Heart right ventricle (tissue), 16 donors: ENCODE measurements at regions not wholly inside any gene's neighbourhood (a gene's known extent, or its start where the extent isn't known, plus 50 kb on each side); places are given as distances from the start of the nearest gene placed in this dataset.
"Not testable (repeated sequence)": the region's sequence is repeated elsewhere in the genome, so short reads cannot be mapped to it uniquely, and the experiment has no call there.

Experiments used
- ATAC-seq, 8 donors: fragments of 200-7000 bp; cut with Tn5 transposase; one replicate each; pipeline ENCODE4 v1.9.1; 2020; ENCODE audit warnings: mild to moderate bottlenecking in 8 of 8, moderate library complexity in 8 of 8, moderate number of reproducible peaks in 1 of 8
- DNase-seq, 2 donors: peaks; one replicate each; pipeline ENCODE4 v3.0.0-alpha.2; 2020
- H3K27ac ChIP-seq, 10 donors: fragments of 200-600 bp; sonication (generic) in 2 of 10; one replicate each; pipeline versions ENCODE4 v1.5.0 to v1.8.0; 2020 to 2022; ENCODE audit warnings: mild to moderate bottlenecking in 3 of 10
- H3K27me3 ChIP-seq, 7 donors: fragments of 200-600 bp; one replicate each; pipeline ENCODE4 v1.8.0; 2021 to 2022; ENCODE audit warnings: mild to moderate bottlenecking in 2 of 7
- H3K36me3 ChIP-seq, 9 donors: fragments of 200-600 bp; sonication (generic) in 1 of 9; one replicate each; pipeline versions ENCODE4 v1.5.0 to v1.8.0; 2020 to 2022; ENCODE audit warnings: mild to moderate bottlenecking in 2 of 9
- H3K4me1 ChIP-seq, 9 donors: fragments of 200-600 bp; sonication (generic) in 1 of 9; one replicate each; pipeline versions ENCODE4 v1.5.0 to v1.8.0; 2020 to 2022; ENCODE audit warnings: mild to moderate bottlenecking in 4 of 9
- H3K4me3 ChIP-seq, 10 donors: fragments of 200-600 bp; sonication (generic) in 2 of 10; one replicate each; pipeline versions ENCODE4 v1.5.0 to v1.8.0; 2020 to 2022; ENCODE audit warnings: mild to moderate bottlenecking in 7 of 10, moderate library complexity in 2 of 10
- H3K9me3 ChIP-seq, 11 donors: fragments of 200-600 bp in 10 of 11; sonication (generic) in 2 of 11; one replicate each; pipeline versions ENCODE4 v1.5.0 to v1.8.0; 2013 to 2022; ENCODE audit warnings: mild to moderate bottlenecking in 2 of 11, control low read depth in 1 of 11, moderate library complexity in 1 of 11
- CTCF ChIP-seq, 9 donors: fragments of 200-600 bp; sonication (generic) in 2 of 9; IDR thresholded peaks; one replicate each; pipeline versions ENCODE4 v1.5.0 to v1.8.0; 2021 to 2022; ENCODE audit warnings: antibody characterized with exemption in 9 of 9, mild to moderate bottlenecking in 5 of 9, moderate library complexity in 1 of 9
- WGBS, 2 donors: extraction: QIAGEN DNeasy Blood & Tissue Kit; methylation state at CpG; one replicate each; pipeline ENCODE4 v1.1.7; 2013; ENCODE audit warnings: inconsistent platforms in 1 of 2; 5-methylcytosine and 5-hydroxymethylcytosine counted together
- intact Hi-C, 10 donors: fragments of 100-400 bp; cut with DNase I; formaldehyde crosslinking; loops; one replicate each; pipeline versions ENCODE4 v1.11.1 to v1.14.2; 2022
- donor health status: Arrhythmogenic right ventricular cardiomyopathy.
- donor health status: ischemic (EF 13 %, LVEDD 7.1; RV severe dilation, severe dysfunction).
- donor health status: healthy with polysubstance abuse.
- donor health status: DM: no; HTN: yes; CAD: no.
- donor health status: DM: no; HTN: no; CAD: no.
- donor health status: ischemic (EF 25% LVEDD 6.9; RV normal size, moderate dysfunction).
- donor health status: ischemic (EF 25% LVEDD 5.7; RV mildly dilated, moderate dysfunction).
- donor health status: healthy.
- donor health status: DM: yes; HTN: yes; CAD: no.
- donor health status: Ischemic cardiomyopathy.
- donor health status: ischemic (EF 35%, LVEDD 5.7; RV mildly dilated, moderate dysfunction).
- donor health status: nonischemic (EF 11% LVEDD 7.7; RV severe dilation, severe dysfunction).
- donor health status: DM: yes; HTN: yes; CAD: no.
- donor health status: PGD.
- donor health status: ischemic (EF 29% LVEDD 5.4; RV normal size, mild dysfunction).
- donor health status: nonischemic (EF 23%, LVEDD 6.1; RV moderate dilation, normal function).

- H3K4me1 ChIP-seq, result no peaks in the 10 kb centered on the region
- no peaks in the 10 kb centered on the region for H3K9me3 ChIP-seq
- no peak overlapping the region for H3K27ac ChIP-seq
- DNase-seq (no peak), ATAC-seq (no peak)
- H3K4me3 ChIP-seq, result no peak overlapping the region
- 59 to 74% methylated on average over 1 of the region's 1 CpG for WGBS, 2 donors
- intact Hi-C loops, result no loop called here
- TF ChIP-seq CTCF (IDR thresholded peaks at IDR 0.05), result no peak
- H3K36me3 ChIP-seq, result no peaks in the 10 kb centered on the region
- H3K27me3 ChIP-seq, result peaks cover 0 to 29% (median 9%) of the 10 kb centered on the region in 7 donors
These were observed 235.9 kb downstream of the ANKRD36 start for GRCh38 chr2:97348841-97349240.

- WGBS, 2 donors, result 25 to 36% methylated on average over 3 of the region's 3 CpGs
- intact Hi-C loops, result no loop called here
- Histone ChIP-seq H3K36me3 (no peaks in the 10 kb centered on the region), H3K4me3 (no peak overlapping the region), H3K27me3 (peaks cover 0 to 24% (median 8%) of the 10 kb centered on the region in 7 donors), H3K4me1 (no peaks in the 10 kb centered on the region), H3K27ac (no peak overlapping the region), H3K9me3 (no peaks in the 10 kb centered on the region)
- no peak for TF ChIP-seq CTCF (IDR thresholded peaks at IDR 0.05)
- no peak for DNase-seq
- no peak for ATAC-seq
These were observed 235.3 kb downstream of the ANKRD36 start for GRCh38 chr2:97348265-97348664.

- H3K4me1 ChIP-seq, H3K27ac ChIP-seq, H3K9me3 ChIP-seq, H3K4me3 ChIP-seq, intact Hi-C loops, H3K36me3 ChIP-seq, ATAC-seq, DNase-seq: not testable (repeated sequence)
- WGBS, 2 donors, result no CpG with 5 or more reads among the region's 4 CpGs
- peaks cover 0 to 12% (median 0%) of the 10 kb centered on the region in 7 donors for H3K27me3 ChIP-seq
These were observed 232.0 kb downstream of the ANKRD36 start for GRCh38 chr2:97344937-97345336.

GRCh38 chr2:97333674-97334073, 220.7 kb downstream of the ANKRD36 start:
- no CpG with 5 or more reads among the region's 7 CpGs for WGBS, 2 donors
- DNase-seq, H3K9me3 ChIP-seq, ATAC-seq, H3K4me1 ChIP-seq, H3K36me3 ChIP-seq, H3K27me3 ChIP-seq, intact Hi-C loops, H3K27ac ChIP-seq, H3K4me3 ChIP-seq: not testable (repeated sequence)

- H3K4me1 ChIP-seq, DNase-seq, H3K27ac ChIP-seq, H3K27me3 ChIP-seq, H3K4me3 ChIP-seq, ATAC-seq, H3K9me3 ChIP-seq, H3K36me3 ChIP-seq, intact Hi-C loops: not testable (repeated sequence)
- WGBS, 2 donors, result no CpG with 5 or more reads among the region's 4 CpGs
These were observed 219.2 kb downstream of the ANKRD36 start for GRCh38 chr2:97332184-97332583.

- intact Hi-C loops, H3K9me3 ChIP-seq, ATAC-seq, DNase-seq, H3K36me3 ChIP-seq, H3K27me3 ChIP-seq, H3K27ac ChIP-seq, H3K4me3 ChIP-seq, H3K4me1 ChIP-seq: not testable (repeated sequence)
- no CpG with 5 or more reads among the region's 9 CpGs for WGBS, 2 donors
These were observed 209.2 kb downstream of the ANKRD36 start for GRCh38 chr2:97321936-97322713.

GRCh38 chr2:97315358-97315757, 202.4 kb downstream of the ANKRD36 start:
- intact Hi-C loops, H3K36me3 ChIP-seq, H3K4me3 ChIP-seq, H3K4me1 ChIP-seq, ATAC-seq, H3K27ac ChIP-seq, DNase-seq, H3K27me3 ChIP-seq, H3K9me3 ChIP-seq: not testable (repeated sequence)
- 89 to 95% methylated on average over 2 of the region's 4 CpGs for WGBS, 2 donors

GRCh38 chr2:97312426-97312825, 199.5 kb downstream of the ANKRD36 start:
- H3K4me3 ChIP-seq, H3K4me1 ChIP-seq, DNase-seq, H3K36me3 ChIP-seq, H3K27ac ChIP-seq, H3K9me3 ChIP-seq, intact Hi-C loops, H3K27me3 ChIP-seq: not testable (repeated sequence)
- ATAC-seq, result peak in 5 of 8 donors; percentile 62 to 72 (median 68)
- WGBS, 2 donors, result 22% methylated on average over 2 of the region's 3 CpGs; no CpG with 5 or more reads in 1 of the 2 donors

GRCh38 chr2:97305426-97305825, 192.5 kb downstream of the ANKRD36 start:
- H3K36me3 ChIP-seq, H3K4me3 ChIP-seq, intact Hi-C loops, DNase-seq, H3K27me3 ChIP-seq, H3K4me1 ChIP-seq, ATAC-seq, H3K9me3 ChIP-seq, H3K27ac ChIP-seq: not testable (repeated sequence)
- no CpG with 5 or more reads among the region's 5 CpGs for WGBS, 2 donors

- H3K27ac ChIP-seq, H3K9me3 ChIP-seq, H3K4me3 ChIP-seq, H3K4me1 ChIP-seq, intact Hi-C loops, DNase-seq, H3K36me3 ChIP-seq, H3K27me3 ChIP-seq: not testable (repeated sequence)
- ATAC-seq, result peak in 6 of 8 donors; percentile 17 to 95 (median 69)
- WGBS, 2 donors, result no CpG with 5 or more reads among the region's 8 CpGs
These were observed 189.9 kb downstream of the ANKRD36 start for GRCh38 chr2:97302881-97303280.
